SK-N-SH treated with all-trans-retinoic acid at 6 μM for 48 hours (cell line): ENCODE measurements at regions not wholly inside any gene's neighbourhood (a gene's known extent, or its start where the extent isn't known, plus 50 kb on each side); places are given as distances from the start of the nearest gene placed in this dataset.

Experiments used
- ATAC-seq: fragments of 200-7000 bp; cut with Tn5 transposase; 3 replicates; pipeline ENCODE4 v1.9.1; 2020; ENCODE audit warnings: mild to moderate bottlenecking, moderate library complexity
- ARNTL ChIP-seq: fragments of 450-650 bp; formaldehyde crosslinking; IDR thresholded peaks from 2 replicates; pipeline ENCODE4 v1.5.0; 2020; ENCODE audit warnings: low read depth, mild to moderate bottlenecking, moderate library complexity, borderline replicate concordance
- BACH2 ChIP-seq: fragments of 250-450 bp; sonication (Bioruptor Pico); IDR thresholded peaks from 2 replicates; pipeline ENCODE4 v1.9.0; 2021; ENCODE audit warnings: mild to moderate bottlenecking, borderline replicate concordance
- CREB5 ChIP-seq: fragments of 250-450 bp; sonication (Bioruptor Pico); IDR thresholded peaks from 2 replicates; pipeline ENCODE4 v1.5.1; 2020; ENCODE audit warnings: low read depth, mild to moderate bottlenecking, moderate library complexity
- CSDC2 ChIP-seq: fragments of 250-450 bp; sonication (Bioruptor Pico); IDR thresholded peaks from 2 replicates; pipeline ENCODE4 v1.5.0; 2020; ENCODE audit warnings: mild to moderate bottlenecking, moderate library complexity
- CSRNP3 ChIP-seq: fragments of 250-450 bp; sonication (Bioruptor Pico); IDR thresholded peaks from 2 replicates; pipeline ENCODE4 v1.5.1; 2021; ENCODE audit warnings: mild to moderate bottlenecking, moderate library complexity
- ESRRG ChIP-seq: fragments of 250-450 bp; sonication (Bioruptor Pico); IDR thresholded peaks from 2 replicates; pipeline ENCODE4 v1.6.1; 2021; ENCODE audit warnings: mild to moderate bottlenecking
- GLIS3 ChIP-seq: fragments of 250-450 bp; sonication (Bioruptor Pico); IDR thresholded peaks from 2 replicates; pipeline ENCODE4 v1.5.0; 2020; ENCODE audit warnings: mild to moderate bottlenecking, moderate library complexity
- ISL1 ChIP-seq: fragments of 250-450 bp; sonication (Bioruptor Pico); IDR thresholded peaks from 2 replicates; pipeline ENCODE4 v2.1.2; 2022; ENCODE audit warnings: mild to moderate bottlenecking, moderate library complexity
- OSR1 ChIP-seq: fragments of 250-450 bp; sonication (Bioruptor Pico); IDR thresholded peaks from 2 replicates; pipeline ENCODE4 v1.8.0; 2022; ENCODE audit warnings: moderate library complexity, mild to moderate bottlenecking, inconsistent platforms
- PATZ1 ChIP-seq: fragments of 250-450 bp; sonication (Bioruptor Pico); IDR thresholded peaks from 2 replicates; pipeline ENCODE4 v1.8.0; 2020; ENCODE audit warnings: mild to moderate bottlenecking, moderate library complexity, borderline replicate concordance
- POU6F1 ChIP-seq: fragments of 250-450 bp; sonication (Bioruptor Pico); IDR thresholded peaks from 2 replicates; pipeline ENCODE4 v1.8.0; 2021; ENCODE audit warnings: low read depth, mild to moderate bottlenecking, moderate library complexity, borderline replicate concordance
- PPARA ChIP-seq: fragments of 250-450 bp; sonication (Bioruptor Pico); IDR thresholded peaks from 2 replicates; pipeline ENCODE4 v1.5.0; 2020; ENCODE audit warnings: mild to moderate bottlenecking, borderline replicate concordance
- RARB ChIP-seq: fragments of 250-450 bp; sonication (Bioruptor Pico); IDR thresholded peaks from 2 replicates; pipeline ENCODE4 v1.8.0; 2021; ENCODE audit warnings: mild to moderate bottlenecking, moderate library complexity
- SNAI2 ChIP-seq: fragments of 250-450 bp; sonication (Bioruptor Pico); IDR thresholded peaks from 2 replicates; pipeline ENCODE4 v1.5.0; 2020; ENCODE audit warnings: mild to moderate bottlenecking, moderate library complexity
- TCF4 ChIP-seq: fragments of 250-450 bp; sonication (Bioruptor Pico); IDR thresholded peaks from 2 replicates; pipeline ENCODE4 v1.8.0; 2021; ENCODE audit warnings: mild to moderate bottlenecking, moderate library complexity, borderline replicate concordance
- TOX ChIP-seq: fragments of 250-450 bp; sonication (Bioruptor Pico); IDR thresholded peaks from 2 replicates; pipeline ENCODE4 v1.8.0; 2021; ENCODE audit warnings: mild to moderate bottlenecking, moderate library complexity, borderline replicate concordance
- TSHZ2 ChIP-seq: fragments of 250-450 bp; sonication (Bioruptor Pico); IDR thresholded peaks from 2 replicates; pipeline ENCODE4 v1.5.0; 2020; ENCODE audit warnings: mild to moderate bottlenecking, moderate library complexity
- ZC3H10 ChIP-seq: fragments of 250-450 bp; sonication (Bioruptor Pico); IDR thresholded peaks from 2 replicates; pipeline ENCODE4 v1.5.1; 2021; ENCODE audit warnings: mild to moderate bottlenecking, moderate library complexity
- ZFP3 ChIP-seq: fragments of 250-450 bp; sonication (Bioruptor Pico); IDR thresholded peaks from 2 replicates; pipeline ENCODE4 v1.5.0; 2020; ENCODE audit warnings: mild to moderate bottlenecking, moderate library complexity
- ZFP30 ChIP-seq: fragments of 450-650 bp; formaldehyde crosslinking; IDR thresholded peaks from 2 replicates; pipeline ENCODE4 v1.5.0; 2022; ENCODE audit warnings: mild to moderate bottlenecking, moderate library complexity
- ZNF565 ChIP-seq: fragments of 450-650 bp; formaldehyde crosslinking; conservative IDR thresholded peaks from 2 replicates; pipeline ENCODE4 v1.5.0; 2020; ENCODE audit warnings: low read depth, mild to moderate bottlenecking, moderate library complexity
- ZNF70 ChIP-seq: fragments of 450-650 bp; formaldehyde crosslinking; IDR thresholded peaks from 2 replicates; pipeline ENCODE4 v1.5.0; 2020; ENCODE audit warnings: mild to moderate bottlenecking, moderate library complexity
- ZNF8 ChIP-seq: fragments of 450-650 bp; formaldehyde crosslinking; IDR thresholded peaks from 2 replicates; pipeline ENCODE4 v1.5.0; 2020; ENCODE audit warnings: mild to moderate bottlenecking, moderate library complexity

GRCh38 chr18:41060967-41061366 lies 894.1 kb upstream of the PIK3C3 start:
- no peak for ATAC-seq
- no peak for TF ChIP-seq GLIS3 (CRISPR knock-in tag)
- TF ChIP-seq ZFP30 (CRISPR knock-in tag), result no peak
- no peak for TF ChIP-seq ISL1
- TF ChIP-seq ZC3H10 (CRISPR knock-in tag), result no peak
- no peak for TF ChIP-seq ZNF70 (CRISPR knock-in tag)
- no peak for TF ChIP-seq CREB5 (CRISPR knock-in tag)
- TF ChIP-seq SNAI2, result no peak
- no peak for TF ChIP-seq ESRRG (CRISPR knock-in tag)
- TF ChIP-seq TOX (CRISPR knock-in tag), result no peak
- no peak for TF ChIP-seq CSDC2 (CRISPR knock-in tag)
- no peak for TF ChIP-seq CSRNP3
- TF ChIP-seq ZNF565, result no peak
- TF ChIP-seq PATZ1 (CRISPR knock-in tag), result no peak
- TF ChIP-seq TCF4 (CRISPR knock-in tag), result no peak
- no peak for TF ChIP-seq ARNTL (CRISPR knock-in tag)
- no peak for TF ChIP-seq BACH2 (CRISPR knock-in tag)
- TF ChIP-seq OSR1 (CRISPR knock-in tag), result no peak
- no peak for TF ChIP-seq ZNF8 (CRISPR knock-in tag)
- TF ChIP-seq POU6F1 (CRISPR knock-in tag), result no peak
- TF ChIP-seq, all 23 proteins: peak for 0

GRCh38 chr18:41059126-41059415 lies 896.0 kb upstream of the PIK3C3 start:
- no peak for TF ChIP-seq ZFP30 (CRISPR knock-in tag)
- TF ChIP-seq SNAI2, result no peak
- TF ChIP-seq POU6F1 (CRISPR knock-in tag), result no peak
- no peak for TF ChIP-seq ZNF8 (CRISPR knock-in tag)
- TF ChIP-seq ZC3H10 (CRISPR knock-in tag), result no peak
- TF ChIP-seq CSDC2 (CRISPR knock-in tag), result no peak
- TF ChIP-seq GLIS3 (CRISPR knock-in tag), result no peak
- no peak for TF ChIP-seq ZNF70 (CRISPR knock-in tag)
- no peak for TF ChIP-seq TOX (CRISPR knock-in tag)
- TF ChIP-seq ZNF565, result no peak
- no peak for TF ChIP-seq CREB5 (CRISPR knock-in tag)
- TF ChIP-seq BACH2 (CRISPR knock-in tag), result no peak
- TF ChIP-seq RARB (CRISPR knock-in tag), result no peak
- no peak for TF ChIP-seq ARNTL (CRISPR knock-in tag)
- no peak for TF ChIP-seq ZFP3 (CRISPR knock-in tag)
- TF ChIP-seq PPARA (CRISPR knock-in tag), result no peak
- TF ChIP-seq CSRNP3, result no peak
- no peak for TF ChIP-seq TCF4 (CRISPR knock-in tag)
- TF ChIP-seq ESRRG (CRISPR knock-in tag), result no peak
- TF ChIP-seq TSHZ2, result no peak
- TF ChIP-seq, all 23 proteins: peak for 0
- ATAC-seq, result no peak
